ENCODE measurements at regions not wholly inside any gene's neighbourhood (a gene's known extent, or its start where the extent isn't known, plus 50 kb on each side); places are given as distances from the start of the nearest gene placed in this dataset.

DNA sequence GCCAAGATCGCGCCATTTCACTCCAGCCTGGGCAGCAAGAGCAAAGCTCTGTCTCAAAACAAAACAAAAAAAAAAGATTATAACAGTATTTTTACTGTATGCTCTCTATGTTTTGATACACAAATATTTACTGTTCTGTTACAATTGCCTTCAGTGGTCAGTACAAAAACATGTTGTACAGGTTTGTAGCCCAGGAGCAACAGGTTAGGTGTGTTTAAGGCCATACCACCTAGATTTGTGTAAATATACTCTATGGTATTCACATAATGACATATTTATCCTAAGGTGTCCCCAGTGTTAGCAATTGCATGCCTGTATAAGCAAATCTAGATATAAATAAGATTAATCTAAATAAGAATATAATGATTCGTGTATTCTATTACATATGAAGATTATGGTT lies 625.0 kb downstream of the TMEM182 start:
- no peak for TF ChIP-seq POLR2A (IDR thresholded peaks at IDR 0.05)
- TF ChIP-seq, protein P1, sequence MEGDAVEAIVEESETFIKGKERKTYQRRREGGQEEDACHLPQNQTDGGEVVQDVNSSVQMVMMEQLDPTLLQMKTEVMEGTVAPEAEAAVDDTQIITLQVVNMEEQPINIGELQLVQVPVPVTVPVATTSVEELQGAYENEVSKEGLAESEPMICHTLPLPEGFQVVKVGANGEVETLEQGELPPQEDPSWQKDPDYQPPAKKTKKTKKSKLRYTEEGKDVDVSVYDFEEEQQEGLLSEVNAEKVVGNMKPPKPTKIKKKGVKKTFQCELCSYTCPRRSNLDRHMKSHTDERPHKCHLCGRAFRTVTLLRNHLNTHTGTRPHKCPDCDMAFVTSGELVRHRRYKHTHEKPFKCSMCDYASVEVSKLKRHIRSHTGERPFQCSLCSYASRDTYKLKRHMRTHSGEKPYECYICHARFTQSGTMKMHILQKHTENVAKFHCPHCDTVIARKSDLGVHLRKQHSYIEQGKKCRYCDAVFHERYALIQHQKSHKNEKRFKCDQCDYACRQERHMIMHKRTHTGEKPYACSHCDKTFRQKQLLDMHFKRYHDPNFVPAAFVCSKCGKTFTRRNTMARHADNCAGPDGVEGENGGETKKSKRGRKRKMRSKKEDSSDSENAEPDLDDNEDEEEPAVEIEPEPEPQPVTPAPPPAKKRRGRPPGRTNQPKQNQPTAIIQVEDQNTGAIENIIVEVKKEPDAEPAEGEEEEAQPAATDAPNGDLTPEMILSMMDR (IDR thresholded peaks at IDR 0.05), result no peak

All from heart left ventricle (tissue), 13 donors.